ENCODE measurements at regions not wholly inside any gene's neighbourhood (a gene's known extent, or its start where the extent isn't known, plus 50 kb on each side); places are given as distances from the start of the nearest gene placed in this dataset.

- DNase-seq: no peak
- no peaks in the 10 kb centered on the region for H3K9me3 Mint-ChIP-seq (ENCODE audit: unreplicated experiment)
- no peaks in the 10 kb centered on the region for H3K36me3 Mint-ChIP-seq (ENCODE audit: unreplicated experiment)
- peaks cover 13% of the 10 kb centered on the region for H3K4me1 Mint-ChIP-seq (ENCODE audit: low read depth, unreplicated experiment)
- peaks cover 2% of the 10 kb centered on the region for H3K27me3 Mint-ChIP-seq (ENCODE audit: unreplicated experiment)
- H3K27ac Mint-ChIP-seq (ENCODE audit: unreplicated experiment): no peak overlapping the region
- H3K4me3 Mint-ChIP-seq (ENCODE audit: unreplicated experiment): no peak overlapping the region
- TF ChIP-seq, protein P1, sequence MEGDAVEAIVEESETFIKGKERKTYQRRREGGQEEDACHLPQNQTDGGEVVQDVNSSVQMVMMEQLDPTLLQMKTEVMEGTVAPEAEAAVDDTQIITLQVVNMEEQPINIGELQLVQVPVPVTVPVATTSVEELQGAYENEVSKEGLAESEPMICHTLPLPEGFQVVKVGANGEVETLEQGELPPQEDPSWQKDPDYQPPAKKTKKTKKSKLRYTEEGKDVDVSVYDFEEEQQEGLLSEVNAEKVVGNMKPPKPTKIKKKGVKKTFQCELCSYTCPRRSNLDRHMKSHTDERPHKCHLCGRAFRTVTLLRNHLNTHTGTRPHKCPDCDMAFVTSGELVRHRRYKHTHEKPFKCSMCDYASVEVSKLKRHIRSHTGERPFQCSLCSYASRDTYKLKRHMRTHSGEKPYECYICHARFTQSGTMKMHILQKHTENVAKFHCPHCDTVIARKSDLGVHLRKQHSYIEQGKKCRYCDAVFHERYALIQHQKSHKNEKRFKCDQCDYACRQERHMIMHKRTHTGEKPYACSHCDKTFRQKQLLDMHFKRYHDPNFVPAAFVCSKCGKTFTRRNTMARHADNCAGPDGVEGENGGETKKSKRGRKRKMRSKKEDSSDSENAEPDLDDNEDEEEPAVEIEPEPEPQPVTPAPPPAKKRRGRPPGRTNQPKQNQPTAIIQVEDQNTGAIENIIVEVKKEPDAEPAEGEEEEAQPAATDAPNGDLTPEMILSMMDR (IDR thresholded peaks at IDR 0.05; ENCODE audit: partially characterized antibody, unreplicated experiment): no peak
These were observed 476.8 kb upstream of the TNP1 start for GRCh38 chr2:217336694-217337093.

GRCh38 chr2:217335341-217335966, 475.6 kb upstream of the TNP1 start:
- Mint-ChIP-seq H3K4me1 (ENCODE audit: low read depth, unreplicated experiment) (peaks cover 13% of the 10 kb centered on the region), H3K27ac (ENCODE audit: unreplicated experiment) (no peak overlapping the region), H3K36me3 (ENCODE audit: unreplicated experiment) (no peaks in the 10 kb centered on the region), H3K27me3 (ENCODE audit: unreplicated experiment) (peaks cover 3% of the 10 kb centered on the region), H3K4me3 (ENCODE audit: unreplicated experiment) (no peak overlapping the region), H3K9me3 (ENCODE audit: unreplicated experiment) (no peaks in the 10 kb centered on the region)
- TF ChIP-seq, protein P1 (IDR thresholded peaks at IDR 0.05; ENCODE audit: partially characterized antibody, unreplicated experiment): no peak
- DNase-seq: no peak

- Mint-ChIP-seq H3K27me3 (ENCODE audit: unreplicated experiment) (peaks cover 3% of the 10 kb centered on the region), H3K4me1 (ENCODE audit: low read depth, unreplicated experiment) (peaks cover 10% of the 10 kb centered on the region), H3K9me3 (ENCODE audit: unreplicated experiment) (no peaks in the 10 kb centered on the region), H3K4me3 (ENCODE audit: unreplicated experiment) (no peak overlapping the region), H3K36me3 (ENCODE audit: unreplicated experiment) (no peaks in the 10 kb centered on the region), H3K27ac (ENCODE audit: unreplicated experiment) (no peak overlapping the region)
- TF ChIP-seq, protein P1 (IDR thresholded peaks at IDR 0.05; ENCODE audit: partially characterized antibody, unreplicated experiment): no peak
- no peak for DNase-seq
These were observed 474.7 kb upstream of the TNP1 start for GRCh38 chr2:217334561-217334960.

DNA sequence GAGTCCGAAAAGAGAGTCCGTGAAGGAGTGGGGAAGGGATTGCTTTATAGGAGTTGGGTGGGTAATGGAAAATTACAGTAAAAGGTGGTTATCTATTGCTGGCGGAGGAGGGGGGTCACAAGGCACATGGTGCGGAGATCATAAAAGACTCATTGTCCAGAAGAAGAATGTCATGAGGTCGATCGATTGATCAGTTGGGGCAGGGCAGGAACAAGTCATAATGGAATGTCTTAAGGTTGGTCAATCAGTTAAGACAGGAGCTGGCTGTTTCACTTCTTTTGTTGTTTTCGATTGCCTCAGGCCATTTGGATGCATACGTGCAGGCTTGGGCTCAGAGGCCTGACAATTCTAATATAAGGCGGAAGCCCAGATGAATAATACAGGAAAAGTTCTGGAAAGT, 473.0 kb upstream of the TNP1 start:
- Mint-ChIP-seq H3K36me3 (ENCODE audit: unreplicated experiment) (no peaks in the 10 kb centered on the region), H3K4me3 (ENCODE audit: unreplicated experiment) (no peak overlapping the region), H3K4me1 (ENCODE audit: low read depth, unreplicated experiment) (no peaks in the 10 kb centered on the region), H3K27me3 (ENCODE audit: unreplicated experiment) (peaks cover 3% of the 10 kb centered on the region), H3K27ac (ENCODE audit: unreplicated experiment) (no peak overlapping the region), H3K9me3 (ENCODE audit: unreplicated experiment) (no peaks in the 10 kb centered on the region)
- DNase-seq: no peak
- TF ChIP-seq, protein P1 (IDR thresholded peaks at IDR 0.05; ENCODE audit: partially characterized antibody, unreplicated experiment): no peak

GRCh38 chr2:217332417-217332791, 472.5 kb upstream of the TNP1 start:
- peaks cover 3% of the 10 kb centered on the region for H3K27me3 Mint-ChIP-seq (ENCODE audit: unreplicated experiment)
- no peak for DNase-seq
- no peaks in the 10 kb centered on the region for H3K36me3 Mint-ChIP-seq (ENCODE audit: unreplicated experiment)
- TF ChIP-seq, protein P1 (IDR thresholded peaks at IDR 0.05; ENCODE audit: partially characterized antibody, unreplicated experiment): no peak
- no peak overlapping the region for H3K4me3 Mint-ChIP-seq (ENCODE audit: unreplicated experiment)
- H3K4me1 Mint-ChIP-seq (ENCODE audit: low read depth, unreplicated experiment): no peaks in the 10 kb centered on the region
- no peaks in the 10 kb centered on the region for H3K9me3 Mint-ChIP-seq (ENCODE audit: unreplicated experiment)
- H3K27ac Mint-ChIP-seq (ENCODE audit: unreplicated experiment): no peak overlapping the region

All from glutamatergic neuron (in vitro differentiated cells).